D721Med (cell line): ENCODE measurements at regions not wholly inside any gene's neighbourhood (a gene's known extent, or its start where the extent isn't known, plus 50 kb on each side); places are given as distances from the start of the nearest gene placed in this dataset.
"Not testable (repeated sequence)": the region's sequence is repeated elsewhere in the genome, so short reads cannot be mapped to it uniquely, and the experiment has no call there.

ENCODE experiments used
- DNase-seq: peaks from one replicate; pipeline ENCODE4 v3.0.0; 2011; ENCODE audit warnings: low spot score; ENCODE audit not compliant: insufficient read length
- FAIRE-seq: peaks from 2 replicates; lab custom pipeline; 2011; peaks lifted over from hg19 to GRCh38; lab: Jason Lieb, UNC
- TF ChIP-seq, protein P1 (sequence below): IDR thresholded peaks from 2 replicates; pipeline ENCODE4 v1.5.1; 2012; ENCODE audit warnings: mild to moderate bottlenecking, control low read depth; ENCODE audit not compliant: insufficient read depth; ENCODE audit errors: missing control alignments

- no peak for FAIRE-seq
Observed at GRCh38 chr2:16093639-16094529, 153.5 kb downstream of the MYCN start.

GRCh38 chr2:16092861-16093638 lies 152.7 kb downstream of the MYCN start:
- FAIRE-seq (no peak), DNase-seq (no peak)
- TF ChIP-seq, protein P1, sequence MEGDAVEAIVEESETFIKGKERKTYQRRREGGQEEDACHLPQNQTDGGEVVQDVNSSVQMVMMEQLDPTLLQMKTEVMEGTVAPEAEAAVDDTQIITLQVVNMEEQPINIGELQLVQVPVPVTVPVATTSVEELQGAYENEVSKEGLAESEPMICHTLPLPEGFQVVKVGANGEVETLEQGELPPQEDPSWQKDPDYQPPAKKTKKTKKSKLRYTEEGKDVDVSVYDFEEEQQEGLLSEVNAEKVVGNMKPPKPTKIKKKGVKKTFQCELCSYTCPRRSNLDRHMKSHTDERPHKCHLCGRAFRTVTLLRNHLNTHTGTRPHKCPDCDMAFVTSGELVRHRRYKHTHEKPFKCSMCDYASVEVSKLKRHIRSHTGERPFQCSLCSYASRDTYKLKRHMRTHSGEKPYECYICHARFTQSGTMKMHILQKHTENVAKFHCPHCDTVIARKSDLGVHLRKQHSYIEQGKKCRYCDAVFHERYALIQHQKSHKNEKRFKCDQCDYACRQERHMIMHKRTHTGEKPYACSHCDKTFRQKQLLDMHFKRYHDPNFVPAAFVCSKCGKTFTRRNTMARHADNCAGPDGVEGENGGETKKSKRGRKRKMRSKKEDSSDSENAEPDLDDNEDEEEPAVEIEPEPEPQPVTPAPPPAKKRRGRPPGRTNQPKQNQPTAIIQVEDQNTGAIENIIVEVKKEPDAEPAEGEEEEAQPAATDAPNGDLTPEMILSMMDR, result no peak

More at GRCh38 chr2:16093639-16094529, 153.5 kb downstream of the MYCN start:
- no peak for DNase-seq
- TF ChIP-seq, protein P1, result no peak

DNA sequence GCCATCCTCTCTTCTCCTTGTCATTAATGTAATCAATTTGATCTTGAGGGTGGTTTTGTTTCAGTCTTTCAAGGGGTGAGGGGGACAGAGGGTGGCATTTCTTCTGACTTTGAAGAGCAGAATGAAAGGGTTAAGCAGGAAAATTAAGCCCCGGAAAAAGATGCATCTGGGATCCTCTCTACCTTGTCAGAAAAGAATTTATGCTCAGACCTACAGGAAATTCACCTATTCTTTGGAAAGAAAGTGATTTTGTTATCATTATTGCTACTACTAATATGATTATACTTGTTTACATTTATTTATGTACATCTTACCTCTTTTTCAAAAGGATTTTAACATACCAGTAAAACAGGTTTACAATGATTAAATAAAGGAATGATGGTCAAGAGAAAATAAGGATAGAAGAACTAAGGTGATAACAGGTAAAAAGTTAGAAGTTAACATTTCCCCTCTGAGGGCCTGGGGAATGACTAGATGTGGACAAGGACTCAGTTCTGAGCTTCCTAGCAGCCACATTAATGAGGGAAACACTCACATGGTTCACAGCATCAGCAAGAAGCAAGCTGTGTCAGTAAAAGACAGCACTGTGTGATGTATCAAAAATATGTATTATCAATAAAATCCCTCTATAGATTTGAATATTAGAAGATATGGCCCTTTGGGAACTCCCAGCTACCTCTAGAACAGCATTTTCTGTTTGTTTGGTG lies 151.4 kb downstream of the MYCN start:
- FAIRE-seq, result no peak
- DNase-seq, result no peak
- TF ChIP-seq, protein P1, result no peak

GRCh38 chr2:16090650-16091575 lies 150.6 kb downstream of the MYCN start:
- TF ChIP-seq, protein P1, result no peak
- DNase-seq (no peak), FAIRE-seq (no peak)

- not testable (repeated sequence) for FAIRE-seq, DNase-seq
Observed at GRCh38 chr2:16089491-16089890, 149.1 kb downstream of the MYCN start.

DNA sequence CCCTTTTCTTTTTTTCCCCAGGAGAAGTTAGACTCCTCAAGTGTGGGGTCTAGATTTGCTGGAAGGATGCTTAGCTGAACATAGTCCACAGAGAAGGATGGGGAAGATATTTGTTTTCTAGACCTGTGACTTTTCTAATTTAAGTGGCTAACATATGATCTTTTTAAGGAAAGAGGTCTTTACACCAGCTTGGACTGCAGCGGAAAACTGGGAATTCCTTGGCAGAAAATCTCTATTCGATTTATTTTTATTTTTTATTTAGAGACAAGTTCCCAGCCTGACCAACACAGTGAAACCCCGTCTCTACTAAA lies 148.4 kb downstream of the MYCN start:
- TF ChIP-seq, protein P1, result no peak
- DNase-seq, result no peak
- no peak for FAIRE-seq
